GM12878 (cell line): ENCODE measurements at regions not wholly inside any gene's neighbourhood (a gene's known extent, or its start where the extent isn't known, plus 50 kb on each side); places are given as distances from the start of the nearest gene placed in this dataset.

Source experiments
- ATAC-seq: fragments of 200-7000 bp; cut with Tn5 transposase; 3 replicates; pipeline ENCODE4 v1.9.1; 2020; ENCODE audit warnings: mild to moderate bottlenecking, moderate library complexity
- BruUV-seq: library from RNA; stranded (reverse); fragments of 400-500 nt; replicated peaks from 2 replicates; lab custom pipeline; 2021; lab: Mats Ljungman, UMichigan
- CTCF ChIA-PET: fragments of 300-600 bp; sonication (Branson Sonifier 250); formaldehyde crosslinking; extraction: SDS; loops from one replicate; lab custom pipeline; 2021; ENCODE audit warnings: inconsistent platforms; lab: Yijun Ruan, JAX
- POLR2A ChIA-PET: fragments of 350-600 bp; formaldehyde crosslinking; extraction: SDS; loops from one replicate; lab custom pipeline; 2021; ENCODE audit warnings: inconsistent platforms; lab: Charles Lee
- RAD21 ChIA-PET: fragments of 300-600 bp; sonication (Branson Sonifier 250); formaldehyde crosslinking; loops from one replicate; lab custom pipeline; 2023; ENCODE audit warnings: antibody characterized with exemption; ENCODE audit not compliant: unreplicated experiment; lab: Charles Lee
- SMC1A ChIA-PET: fragments of 300-600 bp; sonication (Branson Sonifier 250); formaldehyde crosslinking; loops from one replicate; lab custom pipeline; 2023; ENCODE audit not compliant: unreplicated experiment, uncharacterized antibody; lab: Charles Lee
- DNase-seq: peaks from one replicate; pipeline ENCODE4 v3.0.0-alpha.2; 2011; ENCODE audit warnings: low read depth, low spot score
- FAIRE-seq: peaks from 3 replicates; lab custom pipeline; 2011; peaks lifted over from hg19 to GRCh38; lab: Jason Lieb, UNC
- H2AFZ ChIP-seq: 2 replicates; pipeline ENCODE4 v1.6.0; 2011; ENCODE audit warnings: low read depth, low read length, control low read depth; ENCODE audit not compliant: control insufficient read depth
- H3K27ac ChIP-seq: 2 replicates; pipeline ENCODE4 v1.5.1; 2011; ENCODE audit warnings: control low read depth; ENCODE audit not compliant: control insufficient read depth, insufficient read depth
- H3K27me3 ChIP-seq, 2 experiments: replicated peaks in 1 of 2; 2 replicates each; pipeline versions ENCODE4 v1.6.0 to v1.6.1; 2011; ENCODE audit warnings: low read length in 1 of 2; ENCODE audit not compliant: control insufficient read depth in 2 of 2, insufficient read depth in 2 of 2
- H3K36me3 ChIP-seq, 2 experiments: 2 replicates each; pipeline ENCODE4 v1.5.1; 2011; ENCODE audit warnings: low read length in 1 of 2; ENCODE audit not compliant: control insufficient read depth in 2 of 2, insufficient read depth in 2 of 2
- H3K4me1 ChIP-seq: 2 replicates; pipeline ENCODE4 v1.6.1; 2011; ENCODE audit warnings: mild to moderate bottlenecking, low read length, moderate library complexity, mixed read lengths; ENCODE audit not compliant: control insufficient read depth, insufficient read depth
- H3K4me2 ChIP-seq: 2 replicates; pipeline ENCODE4 v1.6.0; 2011; ENCODE audit warnings: control low read depth; ENCODE audit not compliant: control insufficient read depth, insufficient read depth
- H3K4me3 ChIP-seq: fragments of 200-600 bp; sonication (generic); 2 replicates; pipeline ENCODE4 v1.5.1; 2016
- H3K79me2 ChIP-seq: 2 replicates; pipeline ENCODE4 v1.6.0; 2011; ENCODE audit warnings: low read length; ENCODE audit not compliant: control insufficient read depth, insufficient read depth
- H3K9ac ChIP-seq: 2 replicates; pipeline ENCODE4 v1.8.0; 2011; ENCODE audit warnings: low read length, control low read depth, mixed read lengths; ENCODE audit not compliant: control insufficient read depth, insufficient read depth
- H3K9me3 ChIP-seq: replicated peaks from 3 replicates; pipeline ENCODE4 v1.5.1; 2011; ENCODE audit warnings: mild to moderate bottlenecking, low read length; ENCODE audit not compliant: control insufficient read depth, insufficient read depth
- H4K20me1 ChIP-seq: 2 replicates; pipeline ENCODE4 v1.6.0; 2011; ENCODE audit not compliant: control insufficient read depth, insufficient read depth
- BCL11A ChIP-seq: IDR thresholded peaks from 2 replicates; pipeline ENCODE4 v1.6.1; 2011; ENCODE audit warnings: low read depth, low read length
- CBFB ChIP-seq: IDR thresholded peaks from 2 replicates; pipeline ENCODE4 v1.6.1; 2016; ENCODE audit warnings: antibody characterized with exemption, low read depth
- CEBPB ChIP-seq, 2 experiments: fragments of 150-350 bp in 1 of 2; IDR thresholded peaks; 2 replicates each; pipeline ENCODE4 v1.6.1; 2012 to 2014; ENCODE audit warnings: low read depth in 2 of 2, low read length in 2 of 2, borderline replicate concordance in 1 of 2, inconsistent platforms in 1 of 2
- EZH2 ChIP-seq: IDR thresholded peaks from 2 replicates; pipeline ENCODE4 v1.6.1; 2012; ENCODE audit warnings: low read depth, mild to moderate bottlenecking, control low read depth, inconsistent platforms, low read length, borderline replicate concordance; ENCODE audit not compliant: control insufficient read depth
- GABPA ChIP-seq: IDR thresholded peaks from 2 replicates; pipeline ENCODE4 v1.6.1; 2014; ENCODE audit warnings: antibody characterized with exemption, low read depth, mild to moderate bottlenecking, inconsistent platforms
- HCFC1 ChIP-seq: fragments of 150-350 bp; IDR thresholded peaks from 2 replicates; pipeline ENCODE4 v1.6.1; 2014; ENCODE audit warnings: low read length
- HDGF ChIP-seq: fragments of 450-650 bp; IDR thresholded peaks from 2 replicates; pipeline ENCODE4 v1.6.1; 2016; ENCODE audit warnings: antibody characterized with exemption
- KLF5 ChIP-seq: fragments of 450-650 bp; IDR thresholded peaks from 2 replicates; pipeline ENCODE4 v1.6.1; 2014; ENCODE audit warnings: mild to moderate bottlenecking; ENCODE audit not compliant: partially characterized antibody
- MYC ChIP-seq: IDR thresholded peaks from 2 replicates; pipeline ENCODE4 v1.6.1; 2011; ENCODE audit warnings: mild to moderate bottlenecking, low read length, moderate library complexity, inconsistent platforms; ENCODE audit not compliant: insufficient read depth, insufficient replicate concordance, insufficient read length, severe bottlenecking
- NFXL1 ChIP-seq: fragments of 450-650 bp; IDR thresholded peaks from 2 replicates; pipeline ENCODE4 v1.6.1; 2017; ENCODE audit warnings: antibody characterized with exemption, mild to moderate bottlenecking, borderline replicate concordance
- NFYA ChIP-seq: IDR thresholded peaks from 2 replicates; pipeline ENCODE4 v1.6.1; 2011; ENCODE audit warnings: low read depth, mild to moderate bottlenecking, low read length, improper control_type of control experiment, borderline replicate concordance
- PML ChIP-seq: IDR thresholded peaks from 2 replicates; pipeline ENCODE4 v1.6.1; 2012; ENCODE audit warnings: low read length, inconsistent platforms
- POU2F2 ChIP-seq: IDR thresholded peaks from 3 replicates; pipeline ENCODE4 v1.6.1; 2011; ENCODE audit warnings: low read depth, mild to moderate bottlenecking, low read length, borderline replicate concordance
- RB1 ChIP-seq: fragments of 450-650 bp; formaldehyde crosslinking; IDR thresholded peaks from 2 replicates; pipeline ENCODE4 v1.6.1; 2017; ENCODE audit warnings: mild to moderate bottlenecking, borderline replicate concordance
- RFX5 ChIP-seq: IDR thresholded peaks from 2 replicates; pipeline ENCODE4 v1.6.1; 2011; ENCODE audit warnings: low read depth, low read length, improper control_type of control experiment
- SPI1 ChIP-seq: IDR thresholded peaks from 2 replicates; pipeline ENCODE4 v1.6.1; 2011; ENCODE audit warnings: low read depth, mild to moderate bottlenecking, low read length, moderate library complexity, borderline replicate concordance; ENCODE audit not compliant: insufficient read depth
- SUZ12 ChIP-seq: fragments of 200-600 bp; sonication (generic); IDR thresholded peaks from one replicate; pipeline ENCODE4 v1.6.1; 2018; ENCODE audit warnings: antibody characterized with exemption, mild to moderate bottlenecking; ENCODE audit not compliant: unreplicated experiment
- TARDBP ChIP-seq: IDR thresholded peaks from 2 replicates; pipeline ENCODE4 v1.6.1; 2016; ENCODE audit warnings: borderline replicate concordance
- YBX1 ChIP-seq: fragments of 450-650 bp; IDR thresholded peaks from 2 replicates; pipeline ENCODE4 v1.6.1; 2016; ENCODE audit warnings: antibody characterized with exemption
- ZBED1 ChIP-seq: IDR thresholded peaks from 2 replicates; pipeline ENCODE4 v1.6.1; 2016; ENCODE audit warnings: borderline replicate concordance
- ZNF622 ChIP-seq: fragments of 450-650 bp; IDR thresholded peaks from 2 replicates; pipeline ENCODE4 v1.6.1; 2017; ENCODE audit warnings: mild to moderate bottlenecking, inconsistent platforms
- WGBS: methylation state at CpG from one replicate; pipeline ENCODE4 v1.1.6; 2016; ENCODE audit warnings: low lambda C conversion rate; ENCODE audit not compliant: insufficient replicate concordance, insufficient coverage; ENCODE audit errors: missing lambda C conversion rate; 5-methylcytosine and 5-hydroxymethylcytosine counted together
- in situ Hi-C: fragments of 300-500 bp; cut with MboI; formaldehyde crosslinking; loops from 9 replicates; pipeline ENCODE4 v1.14.3; 2018; ENCODE audit warnings: mixed read lengths
- intact Hi-C: fragments of 100-400 bp; cut with micrococcal nuclease; formaldehyde crosslinking; loops from one replicate; pipeline ENCODE4 v1.14.2; 2022; ENCODE audit not compliant: unreplicated experiment
- TF ChIP-seq, protein P1 (sequence below): IDR thresholded peaks from 2 replicates; pipeline ENCODE4 v1.6.1; 2011; ENCODE audit warnings: low read depth, mild to moderate bottlenecking, low read length, moderate library complexity, borderline replicate concordance; ENCODE audit errors: extremely low read depth

DNA sequence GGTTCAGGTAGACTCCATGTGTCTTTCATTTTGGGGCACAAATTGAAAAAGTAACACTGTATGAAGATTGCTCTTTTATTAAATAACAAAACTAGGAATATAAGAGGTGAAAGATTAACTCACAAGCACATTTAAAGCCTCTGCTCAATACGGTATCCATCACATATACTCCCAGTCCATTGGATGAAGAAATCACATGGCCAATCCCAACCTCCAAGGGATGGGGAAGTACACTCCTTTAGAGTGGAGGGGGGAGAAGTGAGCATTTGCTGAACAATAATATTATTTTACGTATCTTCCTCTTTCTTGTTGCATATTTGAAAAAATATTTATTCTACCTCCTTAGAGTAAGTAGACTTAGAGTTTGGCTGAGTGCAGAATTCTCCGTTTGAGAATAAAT lies 316.5 kb downstream of the LMX1A start:
- POLR2A ChIA-PET = no interaction called here
- BruUV-seq = no TSS peak
- Histone ChIP-seq H3K27ac (no peak overlapping the region), H4K20me1 (no peaks in the 10 kb centered on the region), H3K9ac (no peak overlapping the region), H3K9me3 (no peaks in the 10 kb centered on the region), H3K27me3 (no peaks in the 10 kb centered on the region), H3K79me2 (no peaks in the 10 kb centered on the region), H3K4me2 (no peak overlapping the region), H3K4me1 (no peaks in the 10 kb centered on the region), H3K4me3 (no peak overlapping the region), H3K36me3 (no peaks in the 10 kb centered on the region), H2AFZ (no peak overlapping the region)
- no peak for ATAC-seq
- SMC1A ChIA-PET = no interaction called here
- TF ChIP-seq ZBED1 (no peak), TARDBP (no peak), ZNF622 (no peak), EZH2 (no peak), BCL11A (no peak), NFYA (no peak), RFX5 (no peak)
- no peak for FAIRE-seq
- 20% methylated on average over 3 of the region's 3 CpGs for WGBS
- CTCF ChIA-PET = interaction anchor here (0.9 kb wide), 1 partner anchor 11 kb away, joined by 4 read pairs; no protein-coding TSS in a partner anchor
- DNase-seq = no peak
- in situ Hi-C loops = no loop called here
- intact Hi-C loops = no loop called here
- RAD21 ChIA-PET = no interaction called here

DNA sequence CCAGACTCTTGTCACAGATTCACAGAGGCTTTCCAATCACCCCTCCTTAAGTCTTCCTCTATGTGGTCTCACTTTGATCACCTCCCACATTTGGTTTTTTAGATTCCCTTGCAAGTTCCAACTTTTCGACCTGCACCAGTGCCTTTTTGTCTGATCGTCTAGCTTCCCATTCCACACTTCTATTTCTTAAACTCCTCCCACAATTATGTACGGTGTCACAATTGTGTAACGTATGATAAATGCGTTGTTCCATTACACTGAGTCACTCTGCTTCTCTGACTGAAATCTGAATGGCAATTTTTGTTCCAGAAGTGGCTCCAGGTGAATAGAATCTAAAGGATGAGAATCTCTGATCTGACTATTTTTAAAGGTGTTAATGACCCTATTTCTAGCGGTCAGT lies 320.1 kb downstream of the LMX1A start:
- no peak overlapping the region for H3K4me2 ChIP-seq
- H3K4me1 ChIP-seq = no peaks in the 10 kb centered on the region
- H3K79me2 ChIP-seq = no peaks in the 10 kb centered on the region
- H3K9ac ChIP-seq = no peak overlapping the region
- in situ Hi-C loops (no loop called here), intact Hi-C loops (no loop called here)
- no peak for DNase-seq
- CTCF ChIA-PET = interaction anchor here (1.0 kb wide), 1 partner anchor 35 kb away, joined by 3 read pairs; no protein-coding TSS in a partner anchor
- RAD21 ChIA-PET = no interaction called here
- WGBS = 15% methylated on average over 6 of the region's 6 CpGs
- no peak for ATAC-seq
- H3K4me3 ChIP-seq = no peak overlapping the region
- SMC1A ChIA-PET = no interaction called here
- H3K9me3 ChIP-seq = no peaks in the 10 kb centered on the region
- BruUV-seq = no TSS peak
- POLR2A ChIA-PET = no interaction called here
- H3K27ac ChIP-seq = no peak overlapping the region
- no peak for TF ChIP-seq MYC
- TF ChIP-seq SUZ12 = no peak
- no peak for TF ChIP-seq YBX1
- TF ChIP-seq HDGF = no peak
- TF ChIP-seq CBFB = no peak
- no peak for TF ChIP-seq SPI1
- TF ChIP-seq CEBPB (IDR thresholded peaks at IDR 0.05; ENCODE audit: borderline replicate concordance in 1 of 2, low read depth in 2 of 2, low read length in 2 of 2) = no peak
- no peak for TF ChIP-seq ZNF622
- TF ChIP-seq PML = no peak
- TF ChIP-seq NFXL1 = no peak
- no peak for TF ChIP-seq HCFC1
- no peak for TF ChIP-seq POU2F2
- TF ChIP-seq RB1 = no peak
- TF ChIP-seq, protein P1, sequence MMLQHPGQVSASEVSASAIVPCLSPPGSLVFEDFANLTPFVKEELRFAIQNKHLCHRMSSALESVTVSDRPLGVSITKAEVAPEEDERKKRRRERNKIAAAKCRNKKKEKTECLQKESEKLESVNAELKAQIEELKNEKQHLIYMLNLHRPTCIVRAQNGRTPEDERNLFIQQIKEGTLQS = no peak
- TF ChIP-seq EZH2 = no peak
- TF ChIP-seq NFYA = no peak
- no peak for TF ChIP-seq KLF5
- TF ChIP-seq GABPA = no peak
- TF ChIP-seq, all 136 proteins: peak for 0
- Histone ChIP-seq H4K20me1 (no peaks in the 10 kb centered on the region), H3K36me3 (no peaks in the 10 kb centered on the region), H2AFZ (no peak overlapping the region), H3K27me3 (no peaks in the 10 kb centered on the region)
- FAIRE-seq = no peak
